ENCODE measurements at regions not wholly inside any gene's neighbourhood (a gene's known extent, or its start where the extent isn't known, plus 50 kb on each side); places are given as distances from the start of the nearest gene placed in this dataset.
"Not testable (repeated sequence)": the region's sequence is repeated elsewhere in the genome, so short reads cannot be mapped to it uniquely, and the experiment has no call there.

- H3K4me1 Mint-ChIP-seq; H3K4me3 Mint-ChIP-seq; DNase-seq (ENCODE audit: low spot score); H3K27ac Mint-ChIP-seq; H3K36me3 Mint-ChIP-seq; POLR2A ChIA-PET; ATAC-seq: not testable (repeated sequence)
- H3K27me3 Mint-ChIP-seq (ENCODE audit: low read depth) = peaks cover 13% of the 10 kb centered on the region
- H3K9me3 Mint-ChIP-seq = peaks cover 12% of the 10 kb centered on the region
- CTCF ChIA-PET = interaction anchor here (1.0 to 9.0 kb wide), 2 partner anchors 49 to 148 kb away, joined by 3 to 174 read pairs; no protein-coding TSS in a partner anchor
These were observed 113.2 kb upstream of the PRSS1 start for GRCh38 chr7:142636107-142636506.

GRCh38 chr7:142632271-142633134, 116.8 kb upstream of the PRSS1 start:
- CTCF ChIA-PET = interaction anchor here (0.6 to 9.0 kb wide), 45 partner anchors 9 to 698 kb away, joined by 3 to 174 read pairs (median 4); partner anchors contain the start of gene PRSS2
- POLR2A ChIA-PET = interaction anchor here (1.0 to 1.3 kb wide), 2 partner anchors 166 to 308 kb away, joined by 3 read pairs; no protein-coding TSS in a partner anchor
- Mint-ChIP-seq H3K4me1 (peaks cover 2% of the 10 kb centered on the region; the same call in 1 of the 2 replicates), H3K27me3 (ENCODE audit: low read depth) (peaks cover 13% of the 10 kb centered on the region), H3K9me3 (peaks cover 14% of the 10 kb centered on the region), H3K4me3 (no peak overlapping the region), H3K36me3 (no peaks in the 10 kb centered on the region), H3K27ac (no peak overlapping the region)
- peak; percentile 98 for ATAC-seq
- TF ChIP-seq CTCF (IDR thresholded peaks at IDR 0.05) (peak; percentile 63), ETV6 (CRISPR knock-in tag; IDR thresholded peaks at IDR 0.05) (no peak)
- DNase-seq (ENCODE audit: low spot score) = peak; percentile 71

GRCh38 chr7:142629588-142630260, 119.5 kb upstream of the PRSS1 start:
- DNase-seq (ENCODE audit: low spot score) (no peak), ATAC-seq (no peak)
- ChIA-PET CTCF (interaction anchor here (0.6 to 9.0 kb wide), 9 partner anchors 26 to 291 kb away, joined by 3 to 174 read pairs (median 4); no protein-coding TSS in a partner anchor), POLR2A (interaction anchor here (0.7 kb wide), 1 partner anchor 156 kb away, joined by 4 read pairs; no protein-coding TSS in a partner anchor)
- H3K27me3 Mint-ChIP-seq (ENCODE audit: low read depth) = peaks cover 13% of the 10 kb centered on the region
- peaks cover 5% of the 10 kb centered on the region for H3K4me1 Mint-ChIP-seq
- H3K27ac Mint-ChIP-seq = no peak overlapping the region
- TF ChIP-seq ZNF121 (CRISPR knock-in tag; IDR thresholded peaks at IDR 0.05) (no peak), ZNF219 (CRISPR knock-in tag; IDR thresholded peaks at IDR 0.05; ENCODE audit: borderline replicate concordance) (no peak), ERG (CRISPR knock-in tag; IDR thresholded peaks at IDR 0.05) (no peak), PRDM15 (CRISPR knock-in tag; IDR thresholded peaks at IDR 0.05) (no peak), NR2C2 (CRISPR knock-in tag; IDR thresholded peaks at IDR 0.05) (no peak)
- no peak overlapping the region for H3K4me3 Mint-ChIP-seq
- no peaks in the 10 kb centered on the region for H3K36me3 Mint-ChIP-seq
- H3K9me3 Mint-ChIP-seq = peaks cover 14% of the 10 kb centered on the region

- Mint-ChIP-seq H3K27me3 (ENCODE audit: low read depth) (peaks cover 13% of the 10 kb centered on the region), H3K27ac (no peak overlapping the region), H3K9me3 (peaks cover 14% of the 10 kb centered on the region), H3K4me1 (peaks cover 5% of the 10 kb centered on the region), H3K36me3 (no peaks in the 10 kb centered on the region), H3K4me3 (no peak overlapping the region)
- ATAC-seq (no peak), DNase-seq (ENCODE audit: low spot score) (no peak)
- CTCF ChIA-PET = interaction anchor here (0.6 to 9.0 kb wide), 6 partner anchors 14 to 155 kb away, joined by 3 to 174 read pairs (median 3); no protein-coding TSS in a partner anchor
- POLR2A ChIA-PET = no interaction called here
- TF ChIP-seq SOX15 (CRISPR knock-in tag; IDR thresholded peaks at IDR 0.05) (no peak), IRF2 (CRISPR knock-in tag; IDR thresholded peaks at IDR 0.05; ENCODE audit: borderline replicate concordance, low read depth) (no peak), TP53 (CRISPR knock-in tag; IDR thresholded peaks at IDR 0.05) (no peak), USF2 (CRISPR knock-in tag; IDR thresholded peaks at IDR 0.05) (no peak), ZNF121 (CRISPR knock-in tag; IDR thresholded peaks at IDR 0.05) (no peak), SMAD3 (CRISPR knock-in tag; IDR thresholded peaks at IDR 0.05; ENCODE audit: borderline replicate concordance) (no peak), SMAD4 (CRISPR knock-in tag; IDR thresholded peaks at IDR 0.05) (no peak), ZNF532 (CRISPR knock-in tag; IDR thresholded peaks at IDR 0.05; ENCODE audit: borderline replicate concordance) (no peak)
These were observed 120.3 kb upstream of the PRSS1 start for GRCh38 chr7:142628945-142629344.
